ENCODE measurements at regions not wholly inside any gene's neighbourhood (a gene's known extent, or its start where the extent isn't known, plus 50 kb on each side); places are given as distances from the start of the nearest gene placed in this dataset.

- Histone ChIP-seq H3K9me3 (ENCODE audit: low read length) (no peaks in the 10 kb centered on the region), H3K27me3 (ENCODE audit: insufficient read depth, low read depth, low read length) (no peaks in the 10 kb centered on the region), H3K36me3 (ENCODE audit: insufficient read depth, low read length) (no peaks in the 10 kb centered on the region), H3K4me3 (ENCODE audit: low read length) (no peak overlapping the region), H3K79me2 (replicated peaks; ENCODE audit: insufficient read depth, low read length) (no peaks in the 10 kb centered on the region), H3K9ac (ENCODE audit: low read length) (no peak overlapping the region), H2AFZ (ENCODE audit: low read depth, low read length) (no peak overlapping the region), H3K27ac (ENCODE audit: low read length) (no peak overlapping the region), H3K9me2 (ENCODE audit: insufficient read depth, low read length) (no peaks in the 10 kb centered on the region), H3K4me2 (ENCODE audit: low read length) (no peak overlapping the region), H3F3A (ENCODE audit: insufficient read depth, low read length, poor library complexity, severe bottlenecking) (no peaks in the 10 kb centered on the region), H4K20me1 (ENCODE audit: insufficient read depth) (no peaks in the 10 kb centered on the region)
- TF ChIP-seq SMC3 (conservative IDR thresholded peaks at IDR 0.05; ENCODE audit: poor library complexity) (no peak), EZH2 (IDR thresholded peaks at IDR 0.05; ENCODE audit: borderline replicate concordance, insufficient read depth, low read length, poor library complexity, severe bottlenecking) (no peak), REST (IDR thresholded peaks at IDR 0.05; ENCODE audit: borderline replicate concordance) (no peak), TAF1 (IDR thresholded peaks at IDR 0.05; ENCODE audit: low read depth) (no peak)
Observed at GRCh38 chr5:88428633-88429032, 160.0 kb upstream of the TMEM161B start.

DNA sequence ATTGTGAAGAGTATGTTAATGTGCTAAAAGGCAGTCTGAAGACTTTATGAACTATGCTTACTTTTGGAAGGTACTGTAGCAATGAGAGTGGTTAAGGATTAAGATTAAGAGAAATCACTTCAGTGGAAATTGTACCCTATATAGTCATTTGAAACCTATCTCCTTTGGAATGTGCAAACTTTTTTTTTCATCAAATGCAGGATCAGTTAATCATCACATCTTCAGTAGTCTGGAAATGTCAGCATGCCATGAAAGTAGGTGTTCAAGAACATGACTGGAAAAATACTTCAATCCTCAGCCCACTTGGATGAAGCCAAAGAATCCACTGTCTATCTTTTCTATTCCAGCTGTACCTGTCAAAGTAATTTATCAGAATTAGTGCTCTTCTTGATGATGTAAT is 157.8 kb upstream of the TMEM161B start:
- Histone ChIP-seq H3K9me2 (ENCODE audit: insufficient read depth, low read length) (no peaks in the 10 kb centered on the region), H3K79me2 (replicated peaks; ENCODE audit: insufficient read depth, low read length) (no peaks in the 10 kb centered on the region), H3K4me3 (ENCODE audit: low read length) (no peak overlapping the region), H3K9me3 (ENCODE audit: low read length) (no peaks in the 10 kb centered on the region), H2AFZ (ENCODE audit: low read depth, low read length) (no peak overlapping the region), H3F3A (ENCODE audit: insufficient read depth, low read length, poor library complexity, severe bottlenecking) (no peaks in the 10 kb centered on the region), H3K27ac (ENCODE audit: low read length) (no peak overlapping the region), H3K36me3 (ENCODE audit: insufficient read depth, low read length) (no peaks in the 10 kb centered on the region), H4K20me1 (ENCODE audit: insufficient read depth) (no peaks in the 10 kb centered on the region), H3K27me3 (ENCODE audit: insufficient read depth, low read depth, low read length) (no peaks in the 10 kb centered on the region), H3K9ac (ENCODE audit: low read length) (no peak overlapping the region), H3K4me2 (ENCODE audit: low read length) (no peak overlapping the region)
- no peak for TF ChIP-seq EP300 (conservative IDR thresholded peaks at IDR 0.05; ENCODE audit: poor library complexity, severe bottlenecking)
- no peak for TF ChIP-seq SMC3 (conservative IDR thresholded peaks at IDR 0.05; ENCODE audit: poor library complexity)
- no peak for TF ChIP-seq POLR2AphosphoS5 (IDR thresholded peaks at IDR 0.05)
- no peak for TF ChIP-seq EZH2 (IDR thresholded peaks at IDR 0.05; ENCODE audit: borderline replicate concordance, insufficient read depth, low read length, poor library complexity, severe bottlenecking)
- no peak for TF ChIP-seq TAF1 (IDR thresholded peaks at IDR 0.05; ENCODE audit: low read depth)
- no peak for TF ChIP-seq MXI1 (conservative IDR thresholded peaks at IDR 0.05; ENCODE audit: poor library complexity, severe bottlenecking)
- TF ChIP-seq RAD21 (conservative IDR thresholded peaks at IDR 0.05), result no peak
- TF ChIP-seq REST (IDR thresholded peaks at IDR 0.05; ENCODE audit: borderline replicate concordance), result no peak

Data from neural cell (in vitro differentiated cells).